GM23338 (cell line): ENCODE measurements at regions not wholly inside any gene's neighbourhood (a gene's known extent, or its start where the extent isn't known, plus 50 kb on each side); places are given as distances from the start of the nearest gene placed in this dataset.

Experiments
- ATAC-seq: fragments of 200-7000 bp; cut with Tn5 transposase; 3 replicates; pipeline ENCODE4 v1.9.1; 2020
- DNase-seq: peaks from one replicate; pipeline ENCODE4 v3.0.0-alpha.2; 2015; ENCODE audit warnings: low spot score
- H2AFZ ChIP-seq: fragments of 200-600 bp; sonication (generic); 2 replicates; pipeline ENCODE4 v1.8.0; 2016; ENCODE audit warnings: antibody characterized with exemption, mild to moderate bottlenecking, moderate library complexity
- H3F3A ChIP-seq: fragments of 200-600 bp; sonication (generic); replicated peaks from 2 replicates; pipeline ENCODE4 v1.8.0; 2017; ENCODE audit warnings: antibody characterized with exemption, mixed run types, low read depth
- H3K27ac ChIP-seq: fragments of 200-600 bp; sonication (generic); 2 replicates; pipeline ENCODE4 v1.6.1; 2016; ENCODE audit warnings: low read depth
- H3K27me3 ChIP-seq: fragments of 200-600 bp; sonication (generic); 2 replicates; pipeline ENCODE4 v1.8.0; 2016; ENCODE audit warnings: mild to moderate bottlenecking, mixed run types, moderate library complexity; ENCODE audit not compliant: insufficient read depth
- H3K36me3 ChIP-seq: fragments of 200-600 bp; sonication (generic); 2 replicates; pipeline ENCODE4 v1.8.0; 2016; ENCODE audit warnings: mild to moderate bottlenecking; ENCODE audit not compliant: insufficient read depth
- H3K4me1 ChIP-seq: fragments of 200-600 bp; sonication (generic); 2 replicates; pipeline ENCODE4 v1.8.0; 2016; ENCODE audit warnings: mild to moderate bottlenecking, moderate library complexity; ENCODE audit not compliant: insufficient read depth
- H3K4me2 ChIP-seq: fragments of 200-600 bp; sonication (generic); 2 replicates; pipeline ENCODE4 v1.7.1; 2017; ENCODE audit warnings: mixed run types
- H3K4me3 ChIP-seq: fragments of 200-600 bp; sonication (generic); 2 replicates; pipeline ENCODE4 v1.6.1; 2016; ENCODE audit warnings: mixed run types
- H3K79me2 ChIP-seq: fragments of 200-600 bp; sonication (generic); replicated peaks from 2 replicates; pipeline ENCODE4 v1.8.0; 2017; ENCODE audit warnings: mild to moderate bottlenecking; ENCODE audit not compliant: insufficient read depth
- H3K9me2 ChIP-seq: fragments of 200-600 bp; sonication (generic); 2 replicates; pipeline ENCODE4 v1.8.0; 2017; ENCODE audit not compliant: insufficient read depth
- H4K20me1 ChIP-seq: fragments of 200-600 bp; sonication (generic); replicated peaks from 2 replicates; pipeline ENCODE4 v1.8.0; 2017; ENCODE audit warnings: mild to moderate bottlenecking; ENCODE audit not compliant: insufficient read depth
- H3K27ac Mint-ChIP-seq: 2 replicates; pipeline ENCODE4 v1.8.0; 2020; ENCODE audit warnings: inconsistent platforms, mild to moderate bottlenecking, moderate library complexity, mixed read lengths
- H3K27me3 Mint-ChIP-seq: 3 replicates; pipeline ENCODE4 v1.8.0; 2022; ENCODE audit warnings: low read depth, mild to moderate bottlenecking, moderate library complexity, mixed read lengths, inconsistent platforms; ENCODE audit not compliant: insufficient read depth, poor library complexity
- H3K36me3 Mint-ChIP-seq: 3 replicates; pipeline ENCODE4 v1.8.0; 2021; ENCODE audit warnings: low read depth, mild to moderate bottlenecking, inconsistent platforms, moderate library complexity, mixed read lengths
- H3K4me1 Mint-ChIP-seq: 3 replicates; pipeline ENCODE4 v1.8.0; 2020; ENCODE audit warnings: mild to moderate bottlenecking, inconsistent platforms, mixed read lengths
- H3K4me3 Mint-ChIP-seq: 3 replicates; pipeline ENCODE4 v1.8.0; 2021; ENCODE audit warnings: moderate library complexity, mild to moderate bottlenecking, inconsistent platforms, mixed read lengths
- H3K9me3 Mint-ChIP-seq: 3 replicates; pipeline ENCODE4 v1.8.0; 2020; ENCODE audit warnings: moderate library complexity, mild to moderate bottlenecking, inconsistent platforms, mixed read lengths
- EZH2phosphoT487 ChIP-seq: fragments of 200-600 bp; sonication (generic); IDR thresholded peaks from one replicate; pipeline ENCODE4 v1.8.1; 2018; ENCODE audit warnings: antibody characterized with exemption; ENCODE audit not compliant: unreplicated experiment
- TF ChIP-seq, protein P1 (sequence below): fragments of 250-450 bp; sonication (Bioruptor Pico); IDR thresholded peaks from 2 replicates; pipeline ENCODE4 v1.5.0; 2020; ENCODE audit warnings: mild to moderate bottlenecking, moderate library complexity
- TF ChIP-seq, protein P2 (sequence below): IDR thresholded peaks from one replicate; pipeline ENCODE4 v1.6.1; 2018; ENCODE audit warnings: antibody characterized with exemption; ENCODE audit not compliant: unreplicated experiment

GRCh38 chr2:101608408-101609310, 88.8 kb upstream of the MAP4K4 start:
- Histone ChIP-seq H3K79me2 (no peaks in the 10 kb centered on the region), H3K27ac (peak overlapping the region; percentile 73), H3K27me3 (no peaks in the 10 kb centered on the region), H3K4me3 (no peak overlapping the region), H3K9me2 (peaks cover 5% of the 10 kb centered on the region; the same call in 1 of the 2 replicates), H3K4me2 (0 out of 2 replicates have a peak overlapping the region, but pooled peaks have one; percentile 4), H2AFZ (no peak overlapping the region), H3K4me1 (0 out of 2 replicates have a peak, but pooled peaks cover 12% of the 10 kb centered on the region), H3K36me3 (no peaks in the 10 kb centered on the region; the same call in 1 of the 2 replicates), H3F3A (no peaks in the 10 kb centered on the region), H4K20me1 (no peaks in the 10 kb centered on the region)
- Mint-ChIP-seq H3K27ac (peak overlapping the region; percentile 49), H3K4me3 (no peak overlapping the region), H3K36me3 (peaks cover 26% of the 10 kb centered on the region), H3K9me3 (peaks cover 34% of the 10 kb centered on the region; the same call in 2 of the 3 replicates), H3K27me3 (peaks cover 17% of the 10 kb centered on the region), H3K4me1 (peaks cover 27% of the 10 kb centered on the region)
- TF ChIP-seq EZH2phosphoT487 = no peak
- TF ChIP-seq, protein P1, sequence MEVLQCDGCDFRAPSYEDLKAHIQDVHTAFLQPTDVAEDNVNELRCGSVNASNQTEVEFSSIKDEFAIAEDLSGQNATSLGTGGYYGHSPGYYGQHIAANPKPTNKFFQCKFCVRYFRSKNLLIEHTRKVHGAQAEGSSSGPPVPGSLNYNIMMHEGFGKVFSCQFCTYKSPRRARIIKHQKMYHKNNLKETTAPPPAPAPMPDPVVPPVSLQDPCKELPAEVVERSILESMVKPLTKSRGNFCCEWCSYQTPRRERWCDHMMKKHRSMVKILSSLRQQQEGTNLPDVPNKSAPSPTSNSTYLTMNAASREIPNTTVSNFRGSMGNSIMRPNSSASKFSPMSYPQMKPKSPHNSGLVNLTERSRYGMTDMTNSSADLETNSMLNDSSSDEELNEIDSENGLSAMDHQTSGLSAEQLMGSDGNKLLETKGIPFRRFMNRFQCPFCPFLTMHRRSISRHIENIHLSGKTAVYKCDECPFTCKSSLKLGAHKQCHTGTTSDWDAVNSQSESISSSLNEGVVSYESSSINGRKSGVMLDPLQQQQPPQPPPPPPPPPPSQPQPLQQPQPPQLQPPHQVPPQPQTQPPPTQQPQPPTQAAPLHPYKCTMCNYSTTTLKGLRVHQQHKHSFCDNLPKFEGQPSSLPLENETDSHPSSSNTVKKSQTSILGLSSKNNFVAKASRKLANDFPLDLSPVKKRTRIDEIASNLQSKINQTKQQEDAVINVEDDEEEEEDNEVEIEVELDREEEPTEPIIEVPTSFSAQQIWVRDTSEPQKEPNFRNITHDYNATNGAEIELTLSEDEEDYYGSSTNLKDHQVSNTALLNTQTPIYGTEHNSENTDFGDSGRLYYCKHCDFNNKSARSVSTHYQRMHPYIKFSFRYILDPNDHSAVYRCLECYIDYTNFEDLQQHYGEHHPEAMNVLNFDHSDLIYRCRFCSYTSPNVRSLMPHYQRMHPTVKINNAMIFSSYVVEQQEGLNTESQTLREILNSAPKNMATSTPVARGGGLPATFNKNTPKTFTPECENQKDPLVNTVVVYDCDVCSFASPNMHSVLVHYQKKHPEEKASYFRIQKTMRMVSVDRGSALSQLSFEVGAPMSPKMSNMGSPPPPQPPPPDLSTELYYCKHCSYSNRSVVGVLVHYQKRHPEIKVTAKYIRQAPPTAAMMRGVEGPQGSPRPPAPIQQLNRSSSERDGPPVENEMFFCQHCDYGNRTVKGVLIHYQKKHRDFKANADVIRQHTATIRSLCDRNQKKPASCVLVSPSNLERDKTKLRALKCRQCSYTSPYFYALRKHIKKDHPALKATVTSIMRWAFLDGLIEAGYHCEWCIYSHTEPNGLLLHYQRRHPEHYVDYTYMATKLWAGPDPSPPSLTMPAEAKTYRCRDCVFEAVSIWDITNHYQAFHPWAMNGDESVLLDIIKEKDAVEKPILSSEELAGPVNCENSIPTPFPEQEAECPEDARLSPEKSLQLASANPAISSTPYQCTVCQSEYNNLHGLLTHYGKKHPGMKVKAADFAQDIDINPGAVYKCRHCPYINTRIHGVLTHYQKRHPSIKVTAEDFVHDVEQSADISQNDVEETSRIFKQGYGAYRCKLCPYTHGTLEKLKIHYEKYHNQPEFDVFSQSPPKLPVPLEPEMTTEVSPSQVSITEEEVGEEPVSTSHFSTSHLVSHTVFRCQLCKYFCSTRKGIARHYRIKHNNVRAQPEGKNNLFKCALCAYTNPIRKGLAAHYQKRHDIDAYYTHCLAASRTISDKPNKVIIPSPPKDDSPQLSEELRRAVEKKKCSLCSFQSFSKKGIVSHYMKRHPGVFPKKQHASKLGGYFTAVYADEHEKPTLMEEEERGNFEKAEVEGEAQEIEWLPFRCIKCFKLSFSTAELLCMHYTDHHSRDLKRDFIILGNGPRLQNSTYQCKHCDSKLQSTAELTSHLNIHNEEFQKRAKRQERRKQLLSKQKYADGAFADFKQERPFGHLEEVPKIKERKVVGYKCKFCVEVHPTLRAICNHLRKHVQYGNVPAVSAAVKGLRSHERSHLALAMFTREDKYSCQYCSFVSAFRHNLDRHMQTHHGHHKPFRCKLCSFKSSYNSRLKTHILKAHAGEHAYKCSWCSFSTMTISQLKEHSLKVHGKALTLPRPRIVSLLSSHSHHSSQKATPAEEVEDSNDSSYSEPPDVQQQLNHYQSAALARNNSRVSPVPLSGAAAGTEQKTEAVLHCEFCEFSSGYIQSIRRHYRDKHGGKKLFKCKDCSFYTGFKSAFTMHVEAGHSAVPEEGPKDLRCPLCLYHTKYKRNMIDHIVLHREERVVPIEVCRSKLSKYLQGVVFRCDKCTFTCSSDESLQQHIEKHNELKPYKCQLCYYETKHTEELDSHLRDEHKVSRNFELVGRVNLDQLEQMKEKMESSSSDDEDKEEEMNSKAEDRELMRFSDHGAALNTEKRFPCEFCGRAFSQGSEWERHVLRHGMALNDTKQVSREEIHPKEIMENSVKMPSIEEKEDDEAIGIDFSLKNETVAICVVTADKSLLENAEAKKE = 0 out of 2 replicates have a peak, but pooled peaks have one; percentile 77
- no peak for DNase-seq
- peak; percentile 64 for ATAC-seq

DNA sequence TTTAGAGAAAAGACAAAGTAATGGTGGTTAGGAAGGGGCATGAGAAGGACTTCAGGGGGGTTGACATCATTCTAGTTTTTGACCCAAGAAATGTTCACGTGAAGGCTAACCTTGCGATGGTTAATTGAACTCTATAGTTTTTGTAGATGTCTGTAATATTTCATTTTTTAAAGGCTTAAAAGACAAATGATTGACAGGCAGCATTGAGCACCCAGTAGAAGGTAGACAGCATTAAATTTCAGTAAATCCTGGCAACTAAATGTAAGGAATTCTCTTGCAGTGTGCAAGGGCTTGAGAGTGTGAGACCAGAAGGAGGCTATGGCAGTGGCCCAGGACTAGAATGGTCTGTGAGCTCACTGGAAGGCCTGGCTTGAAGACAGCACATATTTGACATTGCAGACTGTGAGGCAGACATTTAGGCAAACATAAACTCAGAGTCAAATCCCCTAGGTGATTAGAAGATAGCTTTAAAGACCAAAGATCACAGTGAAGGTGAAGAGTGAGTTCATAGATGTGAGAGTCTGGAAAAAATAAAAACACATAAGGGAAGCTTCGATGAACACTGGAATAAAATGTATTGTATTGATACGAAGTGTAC, 100.1 kb upstream of the MAP4K4 start:
- H3K4me3 Mint-ChIP-seq = no peak overlapping the region
- Histone ChIP-seq H3K4me1 (no peaks in the 10 kb centered on the region), H3K4me3 (no peak overlapping the region), H3K27me3 (no peaks in the 10 kb centered on the region), H2AFZ (no peak overlapping the region), H3K4me2 (no peak overlapping the region), H3K9me2 (no peaks in the 10 kb centered on the region), H3F3A (no peaks in the 10 kb centered on the region), H4K20me1 (no peaks in the 10 kb centered on the region), H3K27ac (no peak overlapping the region), H3K36me3 (no peaks in the 10 kb centered on the region), H3K79me2 (no peaks in the 10 kb centered on the region)
- no peak for DNase-seq
- ATAC-seq = no peak
- H3K4me1 Mint-ChIP-seq = peaks cover 3% of the 10 kb centered on the region; the same call in 1 of the 3 replicates
- no peak overlapping the region for H3K27ac Mint-ChIP-seq
- no peaks in the 10 kb centered on the region for H3K9me3 Mint-ChIP-seq
- H3K36me3 Mint-ChIP-seq = no peaks in the 10 kb centered on the region
- H3K27me3 Mint-ChIP-seq = no peaks in the 10 kb centered on the region
- TF ChIP-seq, protein P2, sequence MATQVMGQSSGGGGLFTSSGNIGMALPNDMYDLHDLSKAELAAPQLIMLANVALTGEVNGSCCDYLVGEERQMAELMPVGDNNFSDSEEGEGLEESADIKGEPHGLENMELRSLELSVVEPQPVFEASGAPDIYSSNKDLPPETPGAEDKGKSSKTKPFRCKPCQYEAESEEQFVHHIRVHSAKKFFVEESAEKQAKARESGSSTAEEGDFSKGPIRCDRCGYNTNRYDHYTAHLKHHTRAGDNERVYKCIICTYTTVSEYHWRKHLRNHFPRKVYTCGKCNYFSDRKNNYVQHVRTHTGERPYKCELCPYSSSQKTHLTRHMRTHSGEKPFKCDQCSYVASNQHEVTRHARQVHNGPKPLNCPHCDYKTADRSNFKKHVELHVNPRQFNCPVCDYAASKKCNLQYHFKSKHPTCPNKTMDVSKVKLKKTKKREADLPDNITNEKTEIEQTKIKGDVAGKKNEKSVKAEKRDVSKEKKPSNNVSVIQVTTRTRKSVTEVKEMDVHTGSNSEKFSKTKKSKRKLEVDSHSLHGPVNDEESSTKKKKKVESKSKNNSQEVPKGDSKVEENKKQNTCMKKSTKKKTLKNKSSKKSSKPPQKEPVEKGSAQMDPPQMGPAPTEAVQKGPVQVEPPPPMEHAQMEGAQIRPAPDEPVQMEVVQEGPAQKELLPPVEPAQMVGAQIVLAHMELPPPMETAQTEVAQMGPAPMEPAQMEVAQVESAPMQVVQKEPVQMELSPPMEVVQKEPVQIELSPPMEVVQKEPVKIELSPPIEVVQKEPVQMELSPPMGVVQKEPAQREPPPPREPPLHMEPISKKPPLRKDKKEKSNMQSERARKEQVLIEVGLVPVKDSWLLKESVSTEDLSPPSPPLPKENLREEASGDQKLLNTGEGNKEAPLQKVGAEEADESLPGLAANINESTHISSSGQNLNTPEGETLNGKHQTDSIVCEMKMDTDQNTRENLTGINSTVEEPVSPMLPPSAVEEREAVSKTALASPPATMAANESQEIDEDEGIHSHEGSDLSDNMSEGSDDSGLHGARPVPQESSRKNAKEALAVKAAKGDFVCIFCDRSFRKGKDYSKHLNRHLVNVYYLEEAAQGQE = no peak
